ENCODE measurements at regions not wholly inside any gene's neighbourhood (a gene's known extent, or its start where the extent isn't known, plus 50 kb on each side); places are given as distances from the start of the nearest gene placed in this dataset.

GRCh38 chr6:87762116-87762515 lies 60.1 kb upstream of the AKIRIN2 start:
- TF ChIP-seq FOS (IDR thresholded peaks at IDR 0.05; ENCODE audit: borderline replicate concordance, insufficient read depth, low read length) = no peak
- H3K9ac ChIP-seq (replicated peaks; ENCODE audit: extremely low read depth, insufficient read depth, low read length) = no peak overlapping the region
- intact Hi-C loops (cut with micrococcal nuclease) (no loop called here), dilution Hi-C loops (cut with MboI; ENCODE audit: extremely low pct_ligation_motif_present, low sequenced_read_pairs) (no loop called here)
- no TSS peak for BruUV-seq (replicated peaks)
- ChIA-PET CTCF (interaction anchor here (1.4 kb wide), 1 partner anchor 11 kb away, joined by 3 read pairs; no protein-coding TSS in a partner anchor), POLR2A (no interaction called here)
- H3K9me3 ChIP-seq (replicated peaks; ENCODE audit: control insufficient read depth, insufficient read depth, low read length) = no peaks in the 10 kb centered on the region
- H3K4me1 ChIP-seq (ENCODE audit: control insufficient read depth, extremely low read depth, insufficient read depth, low read length) = no peaks in the 10 kb centered on the region
- H3K27me3 ChIP-seq (ENCODE audit: control insufficient read depth in 2 of 2, insufficient read depth in 2 of 2, low read length in 2 of 2) = no peaks in the 10 kb centered on the region
- H2AFZ ChIP-seq (ENCODE audit: low read depth, low read length) = no peak overlapping the region
- no peaks in the 10 kb centered on the region for H3K9me1 ChIP-seq (replicated peaks; ENCODE audit: control insufficient read depth, extremely low read depth, insufficient read depth, low read length)
- H3K27ac ChIP-seq (ENCODE audit: insufficient read depth, low read depth, low read length) = no peak overlapping the region
- H3K4me2 ChIP-seq (ENCODE audit: insufficient read depth, low read length) = no peak overlapping the region
- no peaks in the 10 kb centered on the region for H4K20me1 ChIP-seq (replicated peaks; ENCODE audit: control insufficient read depth, extremely low read depth, insufficient read depth, low read length)
- H3K36me3 ChIP-seq (ENCODE audit: control insufficient read depth in 2 of 2, extremely low read depth in 1 of 2, insufficient read depth in 2 of 2, low read length in 2 of 2) = no peaks in the 10 kb centered on the region
- DNase-seq (ENCODE audit: low read depth, low spot score) (no peak), FAIRE-seq (no peak)
- no peak overlapping the region for H3K4me3 ChIP-seq (replicated peaks in 1 of 3; ENCODE audit: insufficient read depth in 1 of 3, low read depth in 1 of 3, low read length in 3 of 3)
- H3K79me2 ChIP-seq (ENCODE audit: control insufficient read depth, insufficient read depth, low read length) = no peaks in the 10 kb centered on the region

GRCh38 chr6:87757792-87758191 lies 55.8 kb upstream of the AKIRIN2 start:
- TF ChIP-seq POLR2AphosphoS5 (IDR thresholded peaks at IDR 0.05; ENCODE audit: insufficient read depth, low read depth, low read length) = no peak
- TF ChIP-seq MAX (IDR thresholded peaks at IDR 0.05; ENCODE audit: insufficient read depth, insufficient read length) = no peak
- TF ChIP-seq FOS (IDR thresholded peaks at IDR 0.05; ENCODE audit: borderline replicate concordance, insufficient read depth, low read length) = no peak
- H3K9ac ChIP-seq (replicated peaks; ENCODE audit: extremely low read depth, insufficient read depth, low read length) = no peak overlapping the region
- H3K79me2 ChIP-seq (ENCODE audit: control insufficient read depth, insufficient read depth, low read length) = no peaks in the 10 kb centered on the region
- no peaks in the 10 kb centered on the region for H3K27me3 ChIP-seq (ENCODE audit: control insufficient read depth in 2 of 2, insufficient read depth in 2 of 2, low read length in 2 of 2)
- no TSS peak for BruUV-seq (replicated peaks)
- POLR2A ChIA-PET = no interaction called here
- CTCF ChIA-PET = no interaction called here
- DNase-seq (ENCODE audit: low read depth, low spot score) (no peak), FAIRE-seq (no peak)
- no peaks in the 10 kb centered on the region for H3K9me1 ChIP-seq (replicated peaks; ENCODE audit: control insufficient read depth, extremely low read depth, insufficient read depth, low read length)
- no peaks in the 10 kb centered on the region for H3K4me1 ChIP-seq (ENCODE audit: control insufficient read depth, extremely low read depth, insufficient read depth, low read length)
- H2AFZ ChIP-seq (ENCODE audit: low read depth, low read length) = no peak overlapping the region
- H3K4me2 ChIP-seq (ENCODE audit: insufficient read depth, low read length) = no peak overlapping the region
- dilution Hi-C loops (cut with MboI; ENCODE audit: extremely low pct_ligation_motif_present, low sequenced_read_pairs) = no loop called here
- H3K4me3 ChIP-seq (replicated peaks in 1 of 3; ENCODE audit: insufficient read depth in 1 of 3, low read depth in 1 of 3, low read length in 3 of 3) = no peak overlapping the region
- intact Hi-C loops (cut with micrococcal nuclease) = no loop called here
- no peaks in the 10 kb centered on the region for H4K20me1 ChIP-seq (replicated peaks; ENCODE audit: control insufficient read depth, extremely low read depth, insufficient read depth, low read length)
- H3K27ac ChIP-seq (ENCODE audit: insufficient read depth, low read depth, low read length) = no peak overlapping the region
- no peaks in the 10 kb centered on the region for H3K9me3 ChIP-seq (replicated peaks; ENCODE audit: control insufficient read depth, insufficient read depth, low read length)
- no peaks in the 10 kb centered on the region for H3K36me3 ChIP-seq (ENCODE audit: control insufficient read depth in 2 of 2, extremely low read depth in 1 of 2, insufficient read depth in 2 of 2, low read length in 2 of 2)
